ENCODE measurements at regions not wholly inside any gene's neighbourhood (a gene's known extent, or its start where the extent isn't known, plus 50 kb on each side); places are given as distances from the start of the nearest gene placed in this dataset.

- H3K36me3 ChIP-seq (ENCODE audit: control insufficient read depth, insufficient read depth, low read length): no peaks in the 10 kb centered on the region
- no peaks in the 10 kb centered on the region for H3K27me3 ChIP-seq (ENCODE audit: control insufficient read depth, insufficient read depth, low read length)
- no peak for FAIRE-seq
- DNase-seq (ENCODE audit: low read depth): no peak
- H3K4me3 ChIP-seq (ENCODE audit: low read depth, low read length): no peak overlapping the region
- TF ChIP-seq CTCF (IDR thresholded peaks at IDR 0.05; ENCODE audit: insufficient read depth, low read length, severe bottlenecking): no peak
These were observed 121.1 kb downstream of the HDGFL1 start for GRCh38 chr6:22690446-22690845.

- TF ChIP-seq CTCF (IDR thresholded peaks at IDR 0.05; ENCODE audit: insufficient read depth, low read length, severe bottlenecking): no peak
- Histone ChIP-seq H3K27me3 (ENCODE audit: control insufficient read depth, insufficient read depth, low read length) (no peaks in the 10 kb centered on the region), H3K4me3 (ENCODE audit: low read depth, low read length) (no peak overlapping the region), H3K36me3 (ENCODE audit: control insufficient read depth, insufficient read depth, low read length) (no peaks in the 10 kb centered on the region)
- FAIRE-seq (no peak), DNase-seq (ENCODE audit: low read depth) (no peak)
These were observed 124.8 kb downstream of the HDGFL1 start for GRCh38 chr6:22694092-22694724.

- DNase-seq (ENCODE audit: low read depth): no peak
- Histone ChIP-seq H3K36me3 (ENCODE audit: control insufficient read depth, insufficient read depth, low read length) (no peaks in the 10 kb centered on the region), H3K4me3 (ENCODE audit: low read depth, low read length) (no peak overlapping the region), H3K27me3 (ENCODE audit: control insufficient read depth, insufficient read depth, low read length) (no peaks in the 10 kb centered on the region)
- FAIRE-seq: no peak
- TF ChIP-seq CTCF (IDR thresholded peaks at IDR 0.05; ENCODE audit: insufficient read depth, low read length, severe bottlenecking): no peak
These were observed 127.1 kb downstream of the HDGFL1 start for GRCh38 chr6:22696481-22696880.

- FAIRE-seq (no peak), DNase-seq (ENCODE audit: low read depth) (no peak)
- no peak for TF ChIP-seq CTCF (IDR thresholded peaks at IDR 0.05; ENCODE audit: insufficient read depth, low read length, severe bottlenecking)
- Histone ChIP-seq H3K36me3 (ENCODE audit: control insufficient read depth, insufficient read depth, low read length) (no peaks in the 10 kb centered on the region), H3K27me3 (ENCODE audit: control insufficient read depth, insufficient read depth, low read length) (no peaks in the 10 kb centered on the region), H3K4me3 (ENCODE audit: low read depth, low read length) (no peak overlapping the region)
These were observed 127.9 kb downstream of the HDGFL1 start for GRCh38 chr6:22697306-22697705.

GRCh38 chr6:22699151-22699550 lies 129.8 kb downstream of the HDGFL1 start:
- no peaks in the 10 kb centered on the region for H3K36me3 ChIP-seq (ENCODE audit: control insufficient read depth, insufficient read depth, low read length)
- FAIRE-seq: no peak
- no peak for TF ChIP-seq CTCF (IDR thresholded peaks at IDR 0.05; ENCODE audit: insufficient read depth, low read length, severe bottlenecking)
- H3K4me3 ChIP-seq (ENCODE audit: low read depth, low read length): no peak overlapping the region
- DNase-seq (ENCODE audit: low read depth): no peak
- H3K27me3 ChIP-seq (ENCODE audit: control insufficient read depth, insufficient read depth, low read length): no peaks in the 10 kb centered on the region

- DNase-seq (ENCODE audit: low read depth) (no peak), FAIRE-seq (no peak)
- TF ChIP-seq CTCF (IDR thresholded peaks at IDR 0.05; ENCODE audit: insufficient read depth, low read length, severe bottlenecking): no peak
These were observed 137.3 kb downstream of the HDGFL1 start for GRCh38 chr6:22706651-22707050.

More at GRCh38 chr6:22706651-22707050, 137.3 kb downstream of the HDGFL1 start:
- no peak overlapping the region for H3K4me3 ChIP-seq (ENCODE audit: low read depth, low read length)
- no peaks in the 10 kb centered on the region for H3K36me3 ChIP-seq (ENCODE audit: control insufficient read depth, insufficient read depth, low read length)
- no peaks in the 10 kb centered on the region for H3K27me3 ChIP-seq (ENCODE audit: control insufficient read depth, insufficient read depth, low read length)

Data from bronchial epithelial cell (primary cell).